ENCODE measurements at regions not wholly inside any gene's neighbourhood (a gene's known extent, or its start where the extent isn't known, plus 50 kb on each side); places are given as distances from the start of the nearest gene placed in this dataset.

- TF ChIP-seq EP300 (IDR thresholded peaks at IDR 0.05) (no peak), CTCF (IDR thresholded peaks at IDR 0.05) (no peak), POLR2A (IDR thresholded peaks at IDR 0.05) (no peak)
These were observed 1388.0 kb upstream of the LRRTM1 start for GRCh38 chr2:81692566-81692965.

Measured in ovary (tissue), 3 donors.